ENCODE measurements at regions not wholly inside any gene's neighbourhood (a gene's known extent, or its start where the extent isn't known, plus 50 kb on each side); places are given as distances from the start of the nearest gene placed in this dataset.

DNA sequence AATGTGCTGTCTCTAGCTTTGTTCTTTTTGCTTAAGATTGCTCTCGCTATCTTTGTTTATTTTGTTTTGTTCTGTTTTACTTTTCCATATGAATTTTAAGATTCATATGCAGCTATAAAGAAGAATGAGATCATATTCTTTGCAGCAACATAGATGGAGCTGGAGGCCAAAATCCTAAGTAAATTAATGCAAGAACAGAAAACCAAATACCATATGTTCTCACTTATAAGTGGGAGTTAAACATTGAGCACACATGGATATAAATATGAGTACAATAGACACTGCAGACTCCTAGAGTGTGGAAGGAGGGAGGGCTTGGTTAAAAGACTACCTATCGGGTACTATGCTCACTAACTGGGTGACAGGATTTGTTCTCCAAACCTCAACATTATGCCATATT, 237.8 kb downstream of the TRAM1L1 start (continued):
- TF ChIP-seq, protein P1, sequence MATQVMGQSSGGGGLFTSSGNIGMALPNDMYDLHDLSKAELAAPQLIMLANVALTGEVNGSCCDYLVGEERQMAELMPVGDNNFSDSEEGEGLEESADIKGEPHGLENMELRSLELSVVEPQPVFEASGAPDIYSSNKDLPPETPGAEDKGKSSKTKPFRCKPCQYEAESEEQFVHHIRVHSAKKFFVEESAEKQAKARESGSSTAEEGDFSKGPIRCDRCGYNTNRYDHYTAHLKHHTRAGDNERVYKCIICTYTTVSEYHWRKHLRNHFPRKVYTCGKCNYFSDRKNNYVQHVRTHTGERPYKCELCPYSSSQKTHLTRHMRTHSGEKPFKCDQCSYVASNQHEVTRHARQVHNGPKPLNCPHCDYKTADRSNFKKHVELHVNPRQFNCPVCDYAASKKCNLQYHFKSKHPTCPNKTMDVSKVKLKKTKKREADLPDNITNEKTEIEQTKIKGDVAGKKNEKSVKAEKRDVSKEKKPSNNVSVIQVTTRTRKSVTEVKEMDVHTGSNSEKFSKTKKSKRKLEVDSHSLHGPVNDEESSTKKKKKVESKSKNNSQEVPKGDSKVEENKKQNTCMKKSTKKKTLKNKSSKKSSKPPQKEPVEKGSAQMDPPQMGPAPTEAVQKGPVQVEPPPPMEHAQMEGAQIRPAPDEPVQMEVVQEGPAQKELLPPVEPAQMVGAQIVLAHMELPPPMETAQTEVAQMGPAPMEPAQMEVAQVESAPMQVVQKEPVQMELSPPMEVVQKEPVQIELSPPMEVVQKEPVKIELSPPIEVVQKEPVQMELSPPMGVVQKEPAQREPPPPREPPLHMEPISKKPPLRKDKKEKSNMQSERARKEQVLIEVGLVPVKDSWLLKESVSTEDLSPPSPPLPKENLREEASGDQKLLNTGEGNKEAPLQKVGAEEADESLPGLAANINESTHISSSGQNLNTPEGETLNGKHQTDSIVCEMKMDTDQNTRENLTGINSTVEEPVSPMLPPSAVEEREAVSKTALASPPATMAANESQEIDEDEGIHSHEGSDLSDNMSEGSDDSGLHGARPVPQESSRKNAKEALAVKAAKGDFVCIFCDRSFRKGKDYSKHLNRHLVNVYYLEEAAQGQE (IDR thresholded peaks at IDR 0.05; ENCODE audit: unreplicated experiment), result no peak

DNA sequence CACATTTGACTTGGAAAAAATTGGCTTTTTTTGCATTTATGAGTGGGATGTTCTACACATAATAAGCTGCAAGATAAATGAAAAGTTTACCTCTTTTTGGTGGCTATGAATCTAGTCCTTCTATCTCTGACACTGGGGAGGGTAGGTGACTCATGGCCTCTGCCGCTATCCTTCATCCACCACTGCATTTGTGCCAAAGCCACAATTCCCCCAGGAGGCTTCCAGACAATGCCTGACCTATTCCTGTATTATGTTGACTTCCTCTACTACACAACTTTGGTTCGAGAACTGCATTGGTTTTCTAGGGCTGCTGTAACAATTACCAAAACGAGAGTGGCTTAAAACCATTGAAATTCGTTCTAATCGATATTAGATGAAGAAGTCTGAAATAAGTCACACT, 245.6 kb downstream of the TRAM1L1 start:
- Histone ChIP-seq H3K36me3 (ENCODE audit: insufficient read depth) (no peaks in the 10 kb centered on the region), H3F3A (replicated peaks; ENCODE audit: low read depth) (no peaks in the 10 kb centered on the region), H4K20me1 (replicated peaks; ENCODE audit: insufficient read depth) (no peaks in the 10 kb centered on the region), H3K27ac (ENCODE audit: low read depth) (no peak overlapping the region), H3K4me2 (no peak overlapping the region), H3K27me3 (ENCODE audit: insufficient read depth) (no peaks in the 10 kb centered on the region), H3K9me2 (ENCODE audit: insufficient read depth) (no peaks in the 10 kb centered on the region), H2AFZ (peak overlapping the region; percentile 43; the same call in 1 of the 2 replicates), H3K79me2 (replicated peaks; ENCODE audit: insufficient read depth) (no peaks in the 10 kb centered on the region), H3K4me1 (ENCODE audit: insufficient read depth) (no peaks in the 10 kb centered on the region), H3K4me3 (no peak overlapping the region)
- Mint-ChIP-seq H3K27me3 (ENCODE audit: insufficient read depth, low read depth, poor library complexity) (peaks cover under 1% of the 10 kb centered on the region), H3K27ac (no peak overlapping the region), H3K4me3 (no peak overlapping the region), H3K4me1 (no peaks in the 10 kb centered on the region), H3K9me3 (no peaks in the 10 kb centered on the region), H3K36me3 (ENCODE audit: low read depth) (no peaks in the 10 kb centered on the region)
- no peak for DNase-seq (ENCODE audit: low spot score)
- no peak for ATAC-seq
- TF ChIP-seq, protein P2, sequence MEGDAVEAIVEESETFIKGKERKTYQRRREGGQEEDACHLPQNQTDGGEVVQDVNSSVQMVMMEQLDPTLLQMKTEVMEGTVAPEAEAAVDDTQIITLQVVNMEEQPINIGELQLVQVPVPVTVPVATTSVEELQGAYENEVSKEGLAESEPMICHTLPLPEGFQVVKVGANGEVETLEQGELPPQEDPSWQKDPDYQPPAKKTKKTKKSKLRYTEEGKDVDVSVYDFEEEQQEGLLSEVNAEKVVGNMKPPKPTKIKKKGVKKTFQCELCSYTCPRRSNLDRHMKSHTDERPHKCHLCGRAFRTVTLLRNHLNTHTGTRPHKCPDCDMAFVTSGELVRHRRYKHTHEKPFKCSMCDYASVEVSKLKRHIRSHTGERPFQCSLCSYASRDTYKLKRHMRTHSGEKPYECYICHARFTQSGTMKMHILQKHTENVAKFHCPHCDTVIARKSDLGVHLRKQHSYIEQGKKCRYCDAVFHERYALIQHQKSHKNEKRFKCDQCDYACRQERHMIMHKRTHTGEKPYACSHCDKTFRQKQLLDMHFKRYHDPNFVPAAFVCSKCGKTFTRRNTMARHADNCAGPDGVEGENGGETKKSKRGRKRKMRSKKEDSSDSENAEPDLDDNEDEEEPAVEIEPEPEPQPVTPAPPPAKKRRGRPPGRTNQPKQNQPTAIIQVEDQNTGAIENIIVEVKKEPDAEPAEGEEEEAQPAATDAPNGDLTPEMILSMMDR (conservative IDR thresholded peaks at IDR 0.05; ENCODE audit: low read depth in 2 of 2), result no peak
- TF ChIP-seq, protein P1 (IDR thresholded peaks at IDR 0.05; ENCODE audit: unreplicated experiment), result no peak
- TF ChIP-seq ZNF114 (CRISPR knock-in tag; IDR thresholded peaks at IDR 0.05) (no peak), ZNF462 (CRISPR knock-in tag; IDR thresholded peaks at IDR 0.05) (no peak), EZH2 (IDR thresholded peaks at IDR 0.05; ENCODE audit: low read depth, unreplicated experiment) (no peak), ZNF331 (CRISPR knock-in tag; IDR thresholded peaks at IDR 0.05; ENCODE audit: low read depth) (no peak), POLR2AphosphoS5 (IDR thresholded peaks at IDR 0.05; ENCODE audit: low read depth) (no peak), NANOG (IDR thresholded peaks at IDR 0.05; ENCODE audit: borderline replicate concordance) (no peak)
- TF ChIP-seq, protein P3, sequence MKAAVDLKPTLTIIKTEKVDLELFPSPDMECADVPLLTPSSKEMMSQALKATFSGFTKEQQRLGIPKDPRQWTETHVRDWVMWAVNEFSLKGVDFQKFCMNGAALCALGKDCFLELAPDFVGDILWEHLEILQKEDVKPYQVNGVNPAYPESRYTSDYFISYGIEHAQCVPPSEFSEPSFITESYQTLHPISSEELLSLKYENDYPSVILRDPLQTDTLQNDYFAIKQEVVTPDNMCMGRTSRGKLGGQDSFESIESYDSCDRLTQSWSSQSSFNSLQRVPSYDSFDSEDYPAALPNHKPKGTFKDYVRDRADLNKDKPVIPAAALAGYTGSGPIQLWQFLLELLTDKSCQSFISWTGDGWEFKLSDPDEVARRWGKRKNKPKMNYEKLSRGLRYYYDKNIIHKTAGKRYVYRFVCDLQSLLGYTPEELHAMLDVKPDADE (IDR thresholded peaks at IDR 0.05), result no peak

Data from GM23338 (cell line).